HG03432 (cell line): ENCODE measurements at regions not wholly inside any gene's neighbourhood (a gene's known extent, or its start where the extent isn't known, plus 50 kb on each side); places are given as distances from the start of the nearest gene placed in this dataset.

Experiments
- ATAC-seq: cut with Tn5 transposase; IDR thresholded peaks from one replicate; pipeline ENCODE4 v1.9.1; 2021; ENCODE audit warnings: mild to moderate bottlenecking, moderate library complexity; ENCODE audit not compliant: unreplicated experiment

DNA sequence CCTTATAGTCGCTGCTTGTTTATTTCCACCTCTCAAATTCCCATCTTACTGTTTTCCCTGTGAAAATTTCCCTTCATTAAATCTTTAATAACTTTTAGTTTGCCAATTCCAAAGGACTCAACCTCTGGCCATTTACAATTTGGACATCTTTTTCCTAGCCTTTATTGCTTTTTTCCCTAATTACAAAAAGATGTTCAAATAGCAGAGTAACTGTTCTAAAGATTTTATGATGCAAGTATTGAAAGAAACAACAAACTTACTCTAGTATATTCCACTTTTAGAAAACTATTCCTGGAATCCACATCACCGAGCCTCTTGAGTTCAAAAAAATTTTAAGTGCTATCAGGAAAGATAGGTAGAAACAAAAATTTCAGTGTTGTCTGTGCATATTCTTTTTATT is 174.1 kb upstream of the UBE2E2 start:
- ATAC-seq = no peak

DNA sequence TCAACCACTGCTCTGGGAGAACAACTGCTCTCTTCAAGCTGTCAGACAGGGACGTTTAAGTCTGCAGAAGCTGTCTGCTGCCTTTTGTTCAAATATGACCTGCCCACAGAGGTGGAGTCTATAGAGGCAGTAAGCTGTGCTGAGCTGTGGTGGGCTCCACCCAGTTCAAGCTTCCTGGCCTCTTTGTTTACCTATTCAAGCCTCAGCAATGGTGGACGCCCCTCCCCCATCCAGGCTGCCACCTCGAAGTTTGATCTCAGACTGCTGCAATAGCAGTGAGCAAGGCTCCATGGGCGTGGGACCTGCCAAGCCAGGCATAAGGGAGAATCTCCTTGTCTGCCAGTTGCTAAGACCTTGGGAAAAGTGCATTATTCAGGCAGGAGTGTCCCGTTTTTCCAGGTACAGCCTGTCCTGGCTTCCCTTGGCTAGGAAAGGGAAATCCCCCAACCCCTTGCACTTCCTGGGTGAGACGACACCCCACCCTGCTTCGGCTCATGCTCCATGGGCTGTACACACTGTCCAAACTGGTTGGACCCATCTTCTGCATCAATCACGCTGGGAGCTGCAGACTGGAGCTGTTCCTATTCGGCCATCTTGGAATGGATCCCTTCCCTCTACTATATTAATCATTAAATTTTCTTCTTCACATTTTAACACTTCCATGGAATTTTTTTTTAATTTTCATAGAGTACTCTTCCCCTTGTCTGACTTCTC is 167.0 kb upstream of the UBE2E2 start:
- no peak for ATAC-seq

DNA sequence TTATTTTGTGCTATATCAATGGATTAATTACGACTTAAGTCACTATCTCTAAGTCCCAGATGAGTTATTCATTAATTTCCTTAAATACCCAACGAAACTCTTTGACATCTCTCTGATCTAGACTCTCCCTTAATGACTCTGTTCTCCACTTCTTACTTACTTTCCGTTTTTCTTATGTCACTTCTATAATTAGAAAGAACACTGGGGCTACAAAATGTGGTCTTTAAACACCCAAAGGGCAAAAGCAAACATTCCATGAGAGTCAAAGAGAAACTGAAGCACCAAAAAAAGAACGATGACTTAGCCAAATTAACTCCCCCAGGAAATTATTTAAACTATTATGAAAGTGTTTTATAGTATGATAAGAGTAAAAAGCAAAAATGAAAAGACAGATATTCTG is 166.4 kb upstream of the UBE2E2 start:
- peak; percentile 89 for ATAC-seq

DNA sequence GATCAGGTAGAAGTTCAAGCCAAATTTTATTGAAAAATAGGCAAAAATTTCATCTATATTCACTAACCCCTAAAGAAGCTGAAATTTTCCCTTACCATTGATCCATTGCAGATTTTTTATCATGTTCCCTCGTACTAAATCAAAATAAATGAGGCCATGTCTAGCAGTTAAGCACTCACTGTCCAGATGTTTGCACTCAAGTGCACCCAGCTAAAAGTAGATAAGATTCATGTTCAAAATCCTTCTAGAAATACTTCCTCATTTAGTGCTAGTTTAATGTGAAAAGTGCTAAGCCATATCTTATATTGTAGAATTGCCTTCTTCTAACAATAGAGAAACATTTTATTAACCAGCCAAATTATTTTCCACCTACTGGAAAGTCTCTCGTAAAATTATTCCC is 164.7 kb upstream of the UBE2E2 start:
- no peak for ATAC-seq

DNA sequence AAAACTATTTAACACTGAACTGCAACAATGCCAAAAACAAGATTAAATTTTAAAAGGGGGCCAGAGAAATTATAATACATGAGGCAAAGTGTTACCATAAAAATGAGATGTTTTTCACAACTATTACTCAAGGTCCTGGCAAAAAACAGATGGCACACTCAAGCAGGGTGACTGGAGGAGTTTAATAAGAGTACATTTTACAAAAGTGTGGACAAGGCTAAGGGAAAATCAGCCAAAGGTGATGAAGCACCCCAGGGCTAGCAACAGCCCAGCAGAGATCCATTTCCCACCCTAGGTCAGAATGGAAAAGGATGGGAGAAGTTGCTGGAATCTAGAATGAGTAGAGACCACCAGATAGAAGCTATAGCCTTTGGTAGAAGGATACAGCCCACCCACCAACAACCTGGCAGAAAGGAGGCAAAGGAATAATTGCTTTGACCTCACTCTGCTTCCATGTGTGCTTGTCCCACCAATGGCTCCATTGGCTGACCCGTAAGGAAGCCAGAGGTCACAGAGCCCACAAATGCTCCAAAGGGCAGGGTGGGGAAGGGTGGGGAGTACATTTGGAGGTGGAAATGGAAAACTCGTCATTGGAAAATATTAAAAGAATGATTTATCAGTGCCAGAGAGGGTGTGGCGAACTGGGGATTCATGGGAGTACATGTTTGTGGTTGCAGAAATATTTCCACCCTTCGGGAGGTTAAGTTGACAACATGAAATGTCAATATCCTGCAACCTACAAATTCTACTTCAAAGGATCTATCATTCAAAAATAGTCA is 161.0 kb upstream of the UBE2E2 start:
- ATAC-seq = no peak

DNA sequence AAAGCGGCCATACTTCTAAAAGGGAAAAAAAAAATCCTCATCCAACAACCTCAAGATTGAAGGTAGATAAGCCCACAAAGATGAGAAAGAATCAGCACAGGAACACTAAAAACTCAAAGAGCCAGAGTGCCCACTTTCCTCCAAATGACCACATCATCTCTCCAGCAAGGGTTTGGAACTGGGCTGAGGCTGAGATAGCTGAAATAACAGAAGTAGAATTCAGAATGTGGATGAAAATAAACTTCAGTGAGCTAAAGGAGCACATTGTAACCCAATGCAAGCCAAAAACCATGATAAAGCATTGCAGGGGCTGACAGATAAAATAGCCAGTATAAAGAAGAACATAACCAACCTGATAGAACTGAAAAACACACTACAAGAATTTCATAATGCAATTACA is 158.7 kb upstream of the UBE2E2 start:
- ATAC-seq = no peak

DNA sequence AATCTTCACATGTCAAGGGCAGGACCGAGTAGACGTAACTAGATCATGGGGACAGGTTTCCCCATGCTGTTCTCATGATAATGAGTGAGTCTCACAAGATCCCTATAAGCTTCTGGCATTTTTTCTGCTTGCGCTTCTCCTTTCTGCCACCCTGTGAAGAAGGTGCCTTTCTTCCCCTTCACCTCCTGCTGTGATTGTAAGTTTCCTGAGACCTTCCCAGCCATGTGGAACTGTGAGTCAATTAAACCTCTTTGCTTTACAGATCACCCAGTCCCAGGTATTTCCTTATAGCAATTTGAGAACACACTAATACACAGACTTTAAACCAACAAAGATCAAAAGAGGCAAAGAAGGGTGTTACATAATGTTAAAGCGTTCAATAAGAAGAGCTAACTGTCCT is 156.6 kb upstream of the UBE2E2 start:
- ATAC-seq = no peak

DNA sequence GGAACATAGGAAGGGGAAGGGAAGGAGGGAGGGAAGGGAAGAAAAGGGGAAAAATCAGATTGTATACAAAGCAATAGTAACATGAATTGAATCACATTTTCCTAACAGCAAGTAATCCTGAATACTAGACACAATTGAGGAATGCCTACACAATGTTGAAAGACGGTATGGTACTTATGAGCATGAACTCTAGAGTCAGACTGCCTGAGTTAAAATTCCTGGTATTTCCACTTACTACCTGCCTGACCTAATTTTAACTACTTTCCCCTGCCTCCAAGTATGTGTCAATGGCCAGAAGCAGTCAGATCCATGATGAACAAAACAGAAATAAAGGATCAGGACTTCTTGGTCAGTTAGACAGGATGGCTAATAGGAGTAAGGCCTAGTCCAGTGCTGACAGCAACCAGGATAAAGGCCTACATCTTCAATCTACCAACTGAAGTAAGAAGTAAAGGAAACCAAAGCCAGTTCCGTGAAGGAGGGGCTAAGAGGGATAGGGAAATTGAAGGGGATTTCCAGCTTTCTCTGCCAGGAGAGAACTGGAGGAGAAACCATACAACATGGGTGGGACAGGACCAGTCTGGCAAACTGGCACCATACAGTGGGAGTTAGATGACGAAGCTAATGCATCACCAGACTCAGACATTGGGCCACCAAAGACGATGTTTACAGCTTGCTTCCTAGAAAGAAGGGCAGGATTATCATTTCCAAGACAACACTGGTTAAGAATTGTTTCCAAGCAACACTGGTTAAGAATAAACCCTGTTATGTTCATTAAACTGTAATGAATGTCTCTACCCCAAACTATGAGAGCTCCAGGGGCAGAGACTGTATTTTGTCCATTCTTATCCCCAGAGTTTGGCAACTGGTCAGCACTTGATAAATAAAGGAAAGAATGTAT is 151.6 kb upstream of the UBE2E2 start:
- no peak for ATAC-seq

DNA sequence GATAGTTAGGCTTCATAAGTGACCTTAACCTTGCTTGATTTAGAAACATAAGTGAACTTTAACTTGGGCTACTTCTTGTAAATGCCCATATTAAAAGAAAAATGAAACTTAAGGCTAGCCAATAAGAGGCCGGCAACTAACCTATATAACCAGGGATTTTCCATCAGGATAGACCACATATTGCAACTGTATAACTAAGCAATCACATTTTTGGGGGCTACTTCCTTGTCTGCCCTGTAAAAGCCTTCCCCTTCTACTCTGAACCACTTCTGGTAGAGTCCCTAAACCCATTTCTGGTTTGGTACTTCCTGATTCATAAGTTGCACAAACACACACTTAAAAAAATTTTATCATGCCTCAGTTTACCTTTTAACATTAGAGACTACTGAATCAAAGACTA is 150.9 kb upstream of the UBE2E2 start:
- no peak for ATAC-seq

DNA sequence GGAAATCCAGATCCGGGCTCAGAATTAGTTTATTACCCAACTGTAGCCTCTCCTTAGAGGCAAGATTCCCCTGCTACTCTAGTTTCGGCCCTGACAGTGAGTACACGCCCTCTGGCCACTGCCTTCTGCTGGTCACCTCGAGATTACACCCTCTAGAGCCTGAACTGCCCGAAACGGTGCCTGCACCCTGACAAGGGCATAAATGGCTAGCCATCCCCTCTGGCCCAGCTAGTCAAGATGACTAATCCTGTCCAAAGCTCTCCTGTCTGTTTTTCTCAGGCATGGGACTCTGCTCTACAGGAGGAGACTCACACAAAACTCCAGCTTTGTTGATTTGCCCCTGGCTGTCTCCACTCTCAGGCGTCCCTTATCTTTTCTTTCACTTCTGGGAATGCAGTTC is 150.5 kb upstream of the UBE2E2 start:
- ATAC-seq = no peak

DNA sequence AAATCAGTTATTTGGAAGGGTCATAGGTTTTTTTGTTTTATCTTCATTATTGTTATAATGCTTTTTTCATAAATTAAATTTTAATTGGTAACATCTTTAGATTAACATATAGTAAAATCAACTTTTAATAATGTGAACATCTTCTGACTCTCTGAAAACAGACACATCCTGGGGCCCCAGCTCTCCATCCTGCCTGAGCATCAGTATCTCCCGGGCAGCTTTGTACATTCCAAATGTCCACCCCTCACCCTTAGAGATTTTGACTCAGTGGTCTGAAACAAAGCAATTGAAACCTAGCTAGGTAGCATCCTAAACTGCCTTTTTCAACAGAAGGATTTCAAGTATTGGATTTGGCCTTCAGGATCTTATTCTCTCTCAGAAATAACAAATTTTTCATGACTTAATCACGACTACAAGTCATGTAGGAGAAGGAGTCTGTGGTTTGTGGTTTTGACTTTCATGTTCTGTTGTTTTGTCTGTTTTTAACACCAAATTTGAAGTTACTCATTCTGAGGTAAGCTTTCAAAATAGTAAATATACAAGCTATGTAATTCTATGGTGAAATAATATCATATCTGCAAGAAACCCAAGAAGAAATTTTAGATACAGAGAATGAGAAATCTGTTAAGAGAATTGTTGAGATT is 147.3 kb upstream of the UBE2E2 start:
- ATAC-seq = peak; percentile 92

DNA sequence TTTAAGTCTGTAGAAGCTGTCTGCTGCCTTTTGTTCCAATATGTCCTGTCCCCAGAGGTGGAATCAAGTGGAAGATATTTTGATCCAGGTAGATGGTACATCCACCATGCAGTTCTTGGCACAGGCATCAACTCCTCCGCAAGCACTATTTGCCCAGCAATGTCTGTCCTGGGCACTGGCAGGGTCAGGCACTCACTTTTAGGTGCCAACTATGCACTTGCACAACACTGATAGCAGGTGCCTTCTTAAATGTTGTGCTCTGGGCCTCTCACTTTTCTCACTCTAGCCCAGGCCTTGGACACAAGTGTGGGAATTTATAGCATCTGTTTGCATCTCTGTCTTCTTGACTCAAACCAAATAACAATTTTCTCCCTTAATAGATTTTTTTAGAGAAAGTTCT is 140.5 kb upstream of the UBE2E2 start:
- ATAC-seq = no peak

DNA sequence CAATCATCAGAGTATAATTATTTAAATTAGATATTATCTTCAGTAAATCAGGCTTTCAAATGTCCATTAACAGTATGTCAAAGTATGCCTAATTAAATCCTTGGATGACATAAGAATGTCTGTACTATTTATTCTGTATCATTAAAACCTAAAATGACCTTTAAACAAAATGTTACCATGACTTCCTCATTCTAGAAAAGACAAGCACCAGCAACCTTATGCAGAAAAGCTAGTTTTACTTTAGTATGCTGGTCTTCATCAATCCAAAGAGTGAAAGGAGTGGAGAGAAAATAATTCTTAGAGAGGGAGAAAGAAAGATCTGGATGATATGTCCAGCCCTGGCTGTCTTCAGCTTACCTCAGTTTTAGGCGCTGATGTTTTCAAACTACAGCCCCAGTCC is 140.1 kb upstream of the UBE2E2 start:
- ATAC-seq = no peak

DNA sequence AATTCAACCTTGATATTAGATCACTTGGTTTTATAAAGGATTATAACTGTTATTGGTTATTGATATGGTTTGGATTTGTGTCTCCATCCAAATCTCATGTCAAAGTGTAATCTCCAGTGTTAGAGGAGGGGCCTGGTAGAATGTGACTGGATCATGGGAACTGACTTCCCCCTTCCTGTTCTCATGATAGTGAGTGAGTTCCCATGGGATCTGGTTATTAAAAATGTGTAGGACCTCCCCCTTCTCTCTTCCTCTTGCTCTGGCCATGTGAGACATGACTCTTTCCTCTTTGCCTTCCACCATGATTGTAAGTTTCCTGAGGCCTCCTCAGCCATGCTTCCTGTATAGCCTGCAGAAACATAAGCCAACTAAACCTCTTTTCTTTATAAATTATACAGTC is 136.0 kb upstream of the UBE2E2 start:
- no peak for ATAC-seq

DNA sequence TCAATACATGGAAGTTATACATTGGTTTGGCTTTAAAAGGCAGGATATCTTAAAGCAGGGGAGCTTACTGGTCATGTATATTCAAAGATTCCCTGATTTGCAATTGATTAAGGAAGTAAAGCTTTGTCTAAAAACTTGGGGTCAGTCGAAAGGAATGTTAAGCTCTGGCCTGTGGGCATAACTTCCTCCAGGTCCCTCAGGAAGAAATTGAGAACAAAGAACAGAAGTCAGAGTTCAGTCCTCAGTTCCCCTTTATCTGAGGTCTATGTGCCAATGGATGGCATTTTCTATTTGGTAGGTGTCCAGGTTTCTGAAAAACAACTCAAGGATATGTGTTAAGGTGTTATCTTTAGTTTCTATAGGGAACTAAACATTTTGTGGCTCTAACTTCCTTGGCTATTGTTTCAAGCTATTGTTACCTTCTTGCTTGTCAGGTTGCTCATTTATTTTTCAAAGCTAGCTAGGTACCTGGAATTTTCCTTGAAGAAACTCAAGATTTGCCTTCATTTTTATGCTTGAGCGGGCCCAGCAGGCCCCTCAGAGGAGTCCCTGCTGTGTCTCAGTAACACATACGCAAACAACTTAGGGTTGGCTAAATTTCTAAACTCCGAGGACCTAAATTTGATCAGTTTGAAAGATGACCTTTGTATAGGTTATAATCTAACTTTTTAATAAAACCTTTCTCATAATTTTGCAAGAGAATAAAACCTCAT is 135.0 kb upstream of the UBE2E2 start:
- no peak for ATAC-seq

DNA sequence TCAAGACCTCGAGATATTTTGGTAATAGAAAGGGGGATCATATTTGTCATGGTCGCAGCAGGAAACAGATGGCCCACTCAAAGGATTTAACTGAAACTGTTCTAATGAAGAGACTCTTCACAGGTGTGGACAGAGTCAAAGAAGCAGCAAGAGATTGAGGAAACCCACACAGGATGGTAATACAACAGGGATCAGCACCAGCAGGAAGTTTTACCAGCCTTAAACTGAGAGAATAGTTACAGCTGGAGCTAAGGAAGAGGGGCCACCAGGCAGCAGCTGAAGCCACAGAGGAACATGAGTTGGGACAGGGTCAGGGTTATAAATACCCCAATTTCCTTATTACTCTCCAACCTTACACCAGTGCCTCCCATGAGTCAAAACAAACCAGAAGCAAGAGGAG is 131.8 kb upstream of the UBE2E2 start:
- peak; percentile 35 for ATAC-seq

DNA sequence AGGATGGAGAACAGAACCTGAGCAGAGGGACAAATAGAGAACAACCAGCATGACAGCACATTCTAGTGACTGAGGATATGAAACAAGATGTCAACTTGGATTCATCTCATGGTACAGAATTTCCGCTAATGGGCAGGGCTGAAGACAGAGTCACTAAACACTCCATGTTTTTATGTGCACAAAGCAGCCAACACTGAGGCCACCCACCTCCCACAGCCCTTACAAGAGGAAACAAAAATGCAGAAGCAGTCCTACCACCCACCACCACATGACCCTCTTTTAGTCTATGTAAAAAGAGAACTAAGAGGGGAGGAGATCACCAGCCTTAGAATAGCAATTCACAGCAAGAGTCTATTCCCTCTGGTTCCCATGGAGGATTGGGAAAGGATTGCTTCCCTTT is 131.4 kb upstream of the UBE2E2 start:
- ATAC-seq = peak; percentile 70

DNA sequence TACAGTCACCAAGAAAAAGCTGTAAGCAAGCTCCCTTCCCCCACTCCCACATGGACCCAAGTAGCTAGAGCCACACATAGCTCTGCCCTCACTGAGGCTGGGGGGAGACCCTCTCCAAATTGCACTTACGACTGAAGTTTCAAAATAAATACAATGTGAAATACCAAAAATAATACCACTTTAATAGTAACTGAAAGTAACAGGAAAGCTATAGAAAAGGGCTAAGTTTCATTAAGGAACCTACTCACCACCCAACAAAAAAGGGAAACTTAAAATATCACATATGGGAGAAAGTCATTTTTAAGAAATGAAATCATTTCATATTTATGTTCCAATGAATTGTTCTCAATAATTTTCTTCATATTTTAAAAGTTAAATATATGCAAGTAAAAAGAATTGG is 130.4 kb upstream of the UBE2E2 start:
- ATAC-seq = no peak

DNA sequence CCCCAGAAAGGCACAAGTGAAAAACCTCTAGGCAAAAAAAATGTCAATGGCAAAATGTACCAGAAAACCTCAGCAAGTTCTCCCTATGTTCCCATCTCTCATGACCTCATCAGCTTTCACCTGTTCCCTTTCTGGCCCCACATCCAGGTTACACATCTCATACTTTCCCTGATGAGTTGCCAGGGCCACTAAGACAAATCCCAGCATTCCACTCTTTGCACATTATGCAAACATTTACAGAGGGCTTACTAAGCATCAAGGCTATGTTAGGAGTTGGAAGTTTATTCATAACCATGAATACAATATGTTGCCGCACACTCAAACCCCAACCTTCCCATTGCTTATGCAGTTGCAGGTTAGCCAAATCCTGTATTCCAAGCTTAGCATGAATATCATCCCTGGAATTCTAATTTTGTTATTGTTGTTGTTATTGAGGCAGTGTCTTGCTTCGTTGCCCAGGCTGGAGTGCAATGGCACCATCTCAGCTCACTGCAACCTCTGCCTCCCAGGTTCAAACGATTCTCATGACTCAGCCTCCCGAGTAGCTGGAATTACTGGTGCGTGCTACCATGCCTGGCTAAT is 129.3 kb upstream of the UBE2E2 start:
- ATAC-seq = no peak

DNA sequence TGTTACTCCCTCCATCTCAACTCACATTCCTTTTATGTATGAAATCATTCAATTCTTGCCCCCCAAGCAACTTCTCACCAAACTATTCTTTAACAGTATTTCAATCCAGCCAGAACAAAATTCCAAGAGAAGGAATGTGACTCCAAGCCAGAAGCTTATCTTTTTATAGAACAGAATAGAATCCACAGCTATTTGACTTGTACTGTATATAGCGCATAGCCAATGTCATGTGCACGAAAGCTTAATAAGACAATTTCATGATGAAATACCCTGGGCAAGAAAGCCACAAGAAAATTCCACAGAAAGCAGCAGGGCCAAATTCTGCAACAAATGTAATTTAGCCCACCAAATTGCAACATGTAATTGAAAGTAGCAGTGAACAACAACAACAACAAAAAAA is 127.6 kb upstream of the UBE2E2 start:
- ATAC-seq = no peak
